ENCODE measurements at regions not wholly inside any gene's neighbourhood (a gene's known extent, or its start where the extent isn't known, plus 50 kb on each side); places are given as distances from the start of the nearest gene placed in this dataset.
"Not testable (repeated sequence)": the region's sequence is repeated elsewhere in the genome, so short reads cannot be mapped to it uniquely, and the experiment has no call there.

DNA sequence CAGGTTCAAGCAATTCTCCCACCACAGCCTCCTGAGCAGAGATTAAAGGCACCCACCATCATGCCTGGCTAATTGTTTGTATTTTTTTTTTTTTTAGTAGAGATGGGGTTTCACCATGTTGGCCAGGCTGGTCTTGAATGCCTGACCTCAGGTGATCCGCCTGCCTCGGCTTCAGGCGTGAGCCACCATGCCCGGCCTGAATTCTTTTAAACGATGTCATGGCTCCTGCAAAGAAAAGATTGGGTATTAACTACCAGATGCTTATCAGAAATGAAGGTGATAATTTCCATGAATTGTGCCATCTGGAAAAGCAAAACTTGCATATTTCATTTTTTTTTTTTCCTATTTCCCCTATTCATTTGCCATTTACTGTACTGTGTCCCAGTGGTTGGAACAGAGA is 195.7 kb upstream of the IGFBP7 start:
- H3K27me3 ChIP-seq (replicated peaks in 1 of 7): no peaks in the 10 kb centered on the region
- TF ChIP-seq POLR2AphosphoS5 (IDR thresholded peaks at IDR 0.05): no peak
- TF ChIP-seq POLR2A (IDR thresholded peaks at IDR 0.05): no peak
- TF ChIP-seq, protein P1, sequence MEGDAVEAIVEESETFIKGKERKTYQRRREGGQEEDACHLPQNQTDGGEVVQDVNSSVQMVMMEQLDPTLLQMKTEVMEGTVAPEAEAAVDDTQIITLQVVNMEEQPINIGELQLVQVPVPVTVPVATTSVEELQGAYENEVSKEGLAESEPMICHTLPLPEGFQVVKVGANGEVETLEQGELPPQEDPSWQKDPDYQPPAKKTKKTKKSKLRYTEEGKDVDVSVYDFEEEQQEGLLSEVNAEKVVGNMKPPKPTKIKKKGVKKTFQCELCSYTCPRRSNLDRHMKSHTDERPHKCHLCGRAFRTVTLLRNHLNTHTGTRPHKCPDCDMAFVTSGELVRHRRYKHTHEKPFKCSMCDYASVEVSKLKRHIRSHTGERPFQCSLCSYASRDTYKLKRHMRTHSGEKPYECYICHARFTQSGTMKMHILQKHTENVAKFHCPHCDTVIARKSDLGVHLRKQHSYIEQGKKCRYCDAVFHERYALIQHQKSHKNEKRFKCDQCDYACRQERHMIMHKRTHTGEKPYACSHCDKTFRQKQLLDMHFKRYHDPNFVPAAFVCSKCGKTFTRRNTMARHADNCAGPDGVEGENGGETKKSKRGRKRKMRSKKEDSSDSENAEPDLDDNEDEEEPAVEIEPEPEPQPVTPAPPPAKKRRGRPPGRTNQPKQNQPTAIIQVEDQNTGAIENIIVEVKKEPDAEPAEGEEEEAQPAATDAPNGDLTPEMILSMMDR (IDR thresholded peaks at IDR 0.05 in 8 of 11, conservative IDR thresholded peaks at IDR 0.05 in 3 of 11): no peak
- H3K27ac ChIP-seq: no peak overlapping the region
- H3K4me3 ChIP-seq: no peak overlapping the region
- H3K36me3 ChIP-seq: no peaks in the 10 kb centered on the region
- DNase-seq: no peak
- no peaks in the 10 kb centered on the region for H3K9me3 ChIP-seq
- WGBS, 5 donors: 88 to 95% (median 91%) methylated on average over 5 of the region's 5 CpGs
- no peaks in the 10 kb centered on the region for H3K4me1 ChIP-seq
- intact Hi-C loops (cut with DNase I; ENCODE audit: low total_unique reads): no loop called here

DNA sequence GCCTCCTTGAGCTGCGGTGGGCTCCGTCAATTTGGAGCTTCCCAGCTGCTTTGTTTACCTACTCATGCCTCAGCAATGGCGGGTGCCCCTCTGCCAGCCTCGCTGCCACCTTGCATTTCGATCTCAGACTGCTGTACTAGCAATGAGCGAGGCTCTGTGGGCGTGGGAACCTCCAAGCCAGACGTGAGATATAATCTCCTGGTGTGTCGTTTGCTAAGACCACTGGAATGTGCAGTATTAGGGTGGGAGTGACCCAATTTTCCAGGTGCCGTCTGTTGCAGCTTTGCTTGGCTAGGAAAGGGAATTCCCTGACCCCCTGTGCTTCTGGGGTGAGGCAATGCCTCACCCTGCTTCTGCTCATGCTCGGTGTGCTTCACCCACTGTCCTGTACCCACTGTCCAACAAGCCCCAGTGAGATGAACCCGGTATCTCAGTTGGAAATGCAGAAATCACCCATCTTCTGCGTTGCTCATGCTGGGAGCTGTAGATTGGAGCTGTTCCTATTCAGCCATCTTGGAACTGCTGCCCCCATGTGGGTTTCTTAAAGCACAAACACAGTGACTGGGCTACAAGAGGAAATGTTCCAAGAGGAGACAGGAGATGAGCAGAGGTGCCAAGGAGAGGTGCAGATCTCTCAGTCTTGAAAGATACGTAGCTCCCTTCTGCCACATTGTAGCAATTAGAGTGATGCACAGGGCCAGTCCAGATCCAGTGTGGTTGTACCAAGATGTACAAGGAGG is 193.0 kb upstream of the IGFBP7 start:
- peaks cover 0 to 18% (median 8%) of the 10 kb centered on the region in 8 donors for H3K9me3 ChIP-seq
- intact Hi-C loops (cut with DNase I; ENCODE audit: low total_unique reads): no loop called here
- H3K27me3 ChIP-seq (replicated peaks in 1 of 7): no peaks in the 10 kb centered on the region
- H3K4me3 ChIP-seq: no peak overlapping the region
- TF ChIP-seq, protein P1 (IDR thresholded peaks at IDR 0.05 in 8 of 11, conservative IDR thresholded peaks at IDR 0.05 in 3 of 11): no peak
- TF ChIP-seq POLR2AphosphoS5 (IDR thresholded peaks at IDR 0.05) (no peak), POLR2A (IDR thresholded peaks at IDR 0.05) (no peak)
- no peaks in the 10 kb centered on the region for H3K36me3 ChIP-seq
- no peak overlapping the region for H3K27ac ChIP-seq
- WGBS, 5 donors: 70 to 89% (median 71%) methylated on average over 9 to 14 of the region's 14 CpGs
- no peak for DNase-seq
- no peaks in the 10 kb centered on the region for H3K4me1 ChIP-seq

DNA sequence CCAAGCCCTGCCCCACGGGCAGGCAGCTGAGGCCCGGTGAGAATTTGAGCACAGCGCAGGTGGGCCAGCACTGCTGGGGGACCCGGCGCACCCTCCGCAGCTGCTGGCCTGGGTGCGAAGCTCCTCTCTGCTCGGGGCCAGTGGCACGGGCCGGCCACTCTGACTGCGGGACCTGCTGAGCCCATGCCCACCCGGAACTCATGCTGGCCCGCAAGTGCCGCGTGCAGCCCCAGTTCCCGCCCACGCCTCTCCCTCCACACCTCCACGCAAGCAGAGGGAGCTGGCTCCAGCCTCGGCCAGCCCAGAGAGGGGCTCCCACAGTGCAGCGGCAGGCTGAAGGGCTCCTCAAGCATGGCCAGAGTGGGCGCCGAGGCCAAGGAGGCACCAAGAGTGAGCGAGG is 190.1 kb upstream of the IGFBP7 start:
- H3K4me1 ChIP-seq; H3K27me3 ChIP-seq (replicated peaks in 1 of 7); H3K4me3 ChIP-seq; H3K36me3 ChIP-seq; DNase-seq; intact Hi-C loops (cut with DNase I; ENCODE audit: low total_unique reads); H3K27ac ChIP-seq: not testable (repeated sequence)
- 89 to 100% (median 95%) methylated on average over 5 to 23 of the region's 23 CpGs for WGBS, 5 donors
- H3K9me3 ChIP-seq: peaks cover 0 to 18% (median 8%) of the 10 kb centered on the region in 8 donors

DNA sequence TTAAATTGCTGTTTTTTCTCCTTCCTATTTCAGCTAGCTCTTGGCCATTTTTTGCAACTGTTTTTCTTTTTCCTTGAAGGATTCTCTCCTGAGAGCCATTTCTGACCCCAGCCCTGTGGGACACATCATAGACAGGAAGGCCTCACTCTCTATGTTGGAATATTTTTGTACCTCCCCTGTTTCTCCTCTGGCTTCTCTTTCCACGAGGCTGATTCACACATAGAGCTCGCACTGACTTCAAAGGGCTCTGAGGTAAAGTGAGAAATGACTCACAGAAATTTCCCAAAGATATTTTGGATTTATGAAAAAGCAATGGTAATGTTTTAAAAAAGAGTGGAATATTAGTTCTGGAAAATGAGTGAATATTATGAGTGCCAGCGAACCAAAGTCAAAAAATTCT is 181.7 kb upstream of the IGFBP7 start:
- no peak for DNase-seq
- intact Hi-C loops (cut with DNase I; ENCODE audit: low total_unique reads): no loop called here
- H3K9me3 ChIP-seq: no peaks in the 10 kb centered on the region
- H3K27me3 ChIP-seq (replicated peaks in 1 of 7): no peaks in the 10 kb centered on the region
- H3K36me3 ChIP-seq: no peaks in the 10 kb centered on the region
- TF ChIP-seq, protein P1 (IDR thresholded peaks at IDR 0.05 in 8 of 11, conservative IDR thresholded peaks at IDR 0.05 in 3 of 11): no peak
- TF ChIP-seq POLR2A (IDR thresholded peaks at IDR 0.05): no peak
- TF ChIP-seq POLR2AphosphoS5 (IDR thresholded peaks at IDR 0.05): no peak
- H3K27ac ChIP-seq: no peak overlapping the region
- H3K4me1 ChIP-seq: no peaks in the 10 kb centered on the region
- 55 to 68% (median 62%) methylated on average over 3 of the region's 3 CpGs for WGBS, 5 donors
- no peak overlapping the region for H3K4me3 ChIP-seq

Measured in spleen (tissue), 11 donors.